ENCODE measurements at regions not wholly inside any gene's neighbourhood (a gene's known extent, or its start where the extent isn't known, plus 50 kb on each side); places are given as distances from the start of the nearest gene placed in this dataset.

GRCh38 chr3:182516597-182517336 lies 276.5 kb upstream of the ATP11B start:
- TF ChIP-seq CTCF (IDR thresholded peaks at IDR 0.05; ENCODE audit: insufficient read depth, low read depth, low read length): no peak
- no peak for TF ChIP-seq EZH2 (IDR thresholded peaks at IDR 0.05; ENCODE audit: insufficient read depth, low read length)

Measured in astrocyte (in vitro differentiated cells and primary cell).